Panc1 (cell line): ENCODE measurements at regions not wholly inside any gene's neighbourhood (a gene's known extent, or its start where the extent isn't known, plus 50 kb on each side); places are given as distances from the start of the nearest gene placed in this dataset.

Experiments
- ATAC-seq: fragments of 200-7000 bp; cut with Tn5 transposase; 2 replicates; pipeline ENCODE4 v1.9.1; 2020; ENCODE audit warnings: mild to moderate bottlenecking, moderate library complexity
- BruUV-seq: library from RNA; stranded (reverse); fragments of 400-500 nt; replicated peaks from 2 replicates; lab custom pipeline; 2021; lab: Mats Ljungman, UMichigan
- CTCF ChIA-PET: fragments of 300-600 bp; sonication (Branson Sonifier 250); formaldehyde crosslinking; loops from one replicate; lab custom pipeline; 2022; ENCODE audit warnings: antibody characterized with exemption; lab: Charles Lee
- POLR2A ChIA-PET: fragments of 300-600 bp; sonication (Branson Sonifier 250); formaldehyde crosslinking; loops from one replicate; lab custom pipeline; 2022; ENCODE audit warnings: antibody characterized with exemption; lab: Charles Lee
- DNase-seq: peaks from one replicate; pipeline ENCODE4 v3.0.0-alpha.2; 2010; ENCODE audit warnings: low read depth, low spot score
- H3K27ac ChIP-seq: 2 replicates; pipeline ENCODE4 v1.5.1; 2011; ENCODE audit warnings: mild to moderate bottlenecking, low read length, inconsistent platforms
- H3K27me3 ChIP-seq: fragments of 200-500 bp; sonication (Bioruptor generic); 2 replicates; pipeline ENCODE4 v1.6.0; 2014; ENCODE audit warnings: low read length, inconsistent platforms; ENCODE audit not compliant: control insufficient read depth, insufficient read depth
- H3K36me3 ChIP-seq: fragments of 200-500 bp; sonication (Bioruptor generic); 2 replicates; pipeline ENCODE4 v1.5.1; 2014; ENCODE audit warnings: inconsistent platforms, mild to moderate bottlenecking, low read length, moderate library complexity; ENCODE audit not compliant: control insufficient read depth, insufficient read depth
- H3K4me1 ChIP-seq: 2 replicates; pipeline ENCODE4 v1.5.1; 2011; ENCODE audit warnings: inconsistent platforms, mild to moderate bottlenecking, low read length, moderate library complexity; ENCODE audit not compliant: control insufficient read depth, insufficient read depth
- H3K4me3 ChIP-seq, 2 experiments: 2 replicates each; pipeline ENCODE4 v1.5.1; 2011 to 2012; ENCODE audit warnings: low read depth in 2 of 2, low read length in 2 of 2, mild to moderate bottlenecking in 2 of 2, inconsistent platforms in 1 of 2, moderate library complexity in 1 of 2
- H3K9me3 ChIP-seq: fragments of 200-500 bp; sonication (Bioruptor generic); 2 replicates; pipeline ENCODE4 v1.5.1; 2014; ENCODE audit warnings: low read depth, mild to moderate bottlenecking, inconsistent platforms, low read length, moderate library complexity; ENCODE audit not compliant: control insufficient read depth, insufficient read depth
- POLR2AphosphoS5 ChIP-seq: IDR thresholded peaks from 2 replicates; pipeline ENCODE4 v1.6.1; 2012; ENCODE audit warnings: mild to moderate bottlenecking, low read depth, low read length, moderate library complexity
- SIN3A ChIP-seq: IDR thresholded peaks from 2 replicates; pipeline ENCODE4 v1.6.1; 2012; ENCODE audit warnings: low read depth, mild to moderate bottlenecking, low read length, moderate library complexity, borderline replicate concordance; ENCODE audit not compliant: insufficient read depth
- TCF7L2 ChIP-seq: IDR thresholded peaks from 2 replicates; pipeline ENCODE4 v1.6.1; 2011; ENCODE audit warnings: mild to moderate bottlenecking, low read depth, low read length, inconsistent platforms
- in situ Hi-C: cut with HindIII; loops from 2 replicates; pipeline ENCODE4 v1.10.0; 2016; ENCODE audit warnings: low sequenced_read_pairs, low pct_unique_long_range_greater_than_20kb
- intact Hi-C: fragments of 100-400 bp; cut with micrococcal nuclease; formaldehyde crosslinking; loops from one replicate; pipeline ENCODE4 v1.10.0; 2022; ENCODE audit not compliant: unreplicated experiment
- TF ChIP-seq, protein P1 (sequence below): fragments of 450-650 bp; IDR thresholded peaks from 2 replicates; pipeline ENCODE4 v1.5.1; 2017; ENCODE audit warnings: mild to moderate bottlenecking
- TF ChIP-seq, protein P2 (sequence below), 2 experiments: IDR thresholded peaks; 2 replicates each; pipeline ENCODE4 v1.6.1; 2011 to 2012; ENCODE audit warnings: low read depth in 2 of 2, control low read depth in 1 of 2, low read length in 1 of 2, mild to moderate bottlenecking in 1 of 2, moderate library complexity in 1 of 2; ENCODE audit not compliant: insufficient read depth in 1 of 2

DNA sequence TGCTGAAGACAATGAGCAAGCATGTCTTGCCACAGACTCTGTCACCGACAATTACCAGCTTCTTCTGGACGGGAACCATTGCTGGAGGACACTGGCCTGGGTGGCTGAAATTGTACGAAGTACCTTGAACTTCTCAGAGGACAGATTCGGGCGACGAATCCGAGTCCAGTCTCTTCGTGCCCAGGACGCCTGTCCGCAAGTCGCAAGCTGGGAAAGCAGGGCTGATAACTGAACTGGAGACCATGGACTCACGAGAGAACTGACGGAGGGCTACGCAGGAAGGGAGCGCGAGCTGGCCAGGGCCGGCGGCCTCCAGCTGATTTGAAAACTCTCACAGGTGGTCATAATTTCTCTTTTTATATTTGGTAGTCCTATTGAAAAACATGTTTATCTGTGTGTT lies 1229.5 kb upstream of the MAP3K7 start:
- Histone ChIP-seq H3K27ac (no peak overlapping the region), H3K4me3 (no peak overlapping the region), H3K36me3 (no peaks in the 10 kb centered on the region), H3K4me1 (no peaks in the 10 kb centered on the region), H3K27me3 (no peaks in the 10 kb centered on the region), H3K9me3 (no peaks in the 10 kb centered on the region)
- no TSS peak for BruUV-seq
- DNase-seq (no peak), ATAC-seq (no peak)
- TF ChIP-seq, protein P1, sequence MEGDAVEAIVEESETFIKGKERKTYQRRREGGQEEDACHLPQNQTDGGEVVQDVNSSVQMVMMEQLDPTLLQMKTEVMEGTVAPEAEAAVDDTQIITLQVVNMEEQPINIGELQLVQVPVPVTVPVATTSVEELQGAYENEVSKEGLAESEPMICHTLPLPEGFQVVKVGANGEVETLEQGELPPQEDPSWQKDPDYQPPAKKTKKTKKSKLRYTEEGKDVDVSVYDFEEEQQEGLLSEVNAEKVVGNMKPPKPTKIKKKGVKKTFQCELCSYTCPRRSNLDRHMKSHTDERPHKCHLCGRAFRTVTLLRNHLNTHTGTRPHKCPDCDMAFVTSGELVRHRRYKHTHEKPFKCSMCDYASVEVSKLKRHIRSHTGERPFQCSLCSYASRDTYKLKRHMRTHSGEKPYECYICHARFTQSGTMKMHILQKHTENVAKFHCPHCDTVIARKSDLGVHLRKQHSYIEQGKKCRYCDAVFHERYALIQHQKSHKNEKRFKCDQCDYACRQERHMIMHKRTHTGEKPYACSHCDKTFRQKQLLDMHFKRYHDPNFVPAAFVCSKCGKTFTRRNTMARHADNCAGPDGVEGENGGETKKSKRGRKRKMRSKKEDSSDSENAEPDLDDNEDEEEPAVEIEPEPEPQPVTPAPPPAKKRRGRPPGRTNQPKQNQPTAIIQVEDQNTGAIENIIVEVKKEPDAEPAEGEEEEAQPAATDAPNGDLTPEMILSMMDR, result no peak
- TF ChIP-seq TCF7L2, result no peak
- no peak for TF ChIP-seq POLR2AphosphoS5
- TF ChIP-seq, protein P2, sequence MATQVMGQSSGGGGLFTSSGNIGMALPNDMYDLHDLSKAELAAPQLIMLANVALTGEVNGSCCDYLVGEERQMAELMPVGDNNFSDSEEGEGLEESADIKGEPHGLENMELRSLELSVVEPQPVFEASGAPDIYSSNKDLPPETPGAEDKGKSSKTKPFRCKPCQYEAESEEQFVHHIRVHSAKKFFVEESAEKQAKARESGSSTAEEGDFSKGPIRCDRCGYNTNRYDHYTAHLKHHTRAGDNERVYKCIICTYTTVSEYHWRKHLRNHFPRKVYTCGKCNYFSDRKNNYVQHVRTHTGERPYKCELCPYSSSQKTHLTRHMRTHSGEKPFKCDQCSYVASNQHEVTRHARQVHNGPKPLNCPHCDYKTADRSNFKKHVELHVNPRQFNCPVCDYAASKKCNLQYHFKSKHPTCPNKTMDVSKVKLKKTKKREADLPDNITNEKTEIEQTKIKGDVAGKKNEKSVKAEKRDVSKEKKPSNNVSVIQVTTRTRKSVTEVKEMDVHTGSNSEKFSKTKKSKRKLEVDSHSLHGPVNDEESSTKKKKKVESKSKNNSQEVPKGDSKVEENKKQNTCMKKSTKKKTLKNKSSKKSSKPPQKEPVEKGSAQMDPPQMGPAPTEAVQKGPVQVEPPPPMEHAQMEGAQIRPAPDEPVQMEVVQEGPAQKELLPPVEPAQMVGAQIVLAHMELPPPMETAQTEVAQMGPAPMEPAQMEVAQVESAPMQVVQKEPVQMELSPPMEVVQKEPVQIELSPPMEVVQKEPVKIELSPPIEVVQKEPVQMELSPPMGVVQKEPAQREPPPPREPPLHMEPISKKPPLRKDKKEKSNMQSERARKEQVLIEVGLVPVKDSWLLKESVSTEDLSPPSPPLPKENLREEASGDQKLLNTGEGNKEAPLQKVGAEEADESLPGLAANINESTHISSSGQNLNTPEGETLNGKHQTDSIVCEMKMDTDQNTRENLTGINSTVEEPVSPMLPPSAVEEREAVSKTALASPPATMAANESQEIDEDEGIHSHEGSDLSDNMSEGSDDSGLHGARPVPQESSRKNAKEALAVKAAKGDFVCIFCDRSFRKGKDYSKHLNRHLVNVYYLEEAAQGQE (IDR thresholded peaks at IDR 0.05; ENCODE audit: insufficient read depth in 1 of 2, low read depth in 2 of 2, low read length in 1 of 2), result no peak
- no peak for TF ChIP-seq SIN3A
- in situ Hi-C loops (no loop called here), intact Hi-C loops (no loop called here)
- CTCF ChIA-PET, result no interaction called here
- POLR2A ChIA-PET, result no interaction called here

DNA sequence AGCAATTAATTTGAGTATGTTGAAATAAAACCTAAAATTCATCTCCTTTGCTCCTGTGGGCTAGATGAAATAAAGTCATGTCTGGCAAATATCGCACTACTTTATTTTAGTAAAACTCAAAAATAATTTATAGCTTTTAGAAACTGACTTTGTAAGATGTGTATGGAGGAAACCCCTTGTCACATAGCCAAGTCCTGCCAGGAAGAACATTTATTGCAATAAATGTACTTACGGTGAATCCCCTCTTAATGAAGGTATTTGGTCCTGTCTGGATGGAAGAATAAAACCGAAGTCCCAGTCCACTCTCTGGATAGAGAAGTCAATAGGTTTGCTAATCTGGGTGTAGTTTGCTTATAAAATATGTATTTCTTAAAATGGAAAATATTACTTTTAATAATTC lies 1226.8 kb upstream of the MAP3K7 start:
- no peak overlapping the region for H3K27ac ChIP-seq
- no peak for ATAC-seq
- POLR2A ChIA-PET, result no interaction called here
- H3K9me3 ChIP-seq, result no peaks in the 10 kb centered on the region
- in situ Hi-C loops (no loop called here), intact Hi-C loops (no loop called here)
- no peak for DNase-seq
- CTCF ChIA-PET, result no interaction called here
- no peaks in the 10 kb centered on the region for H3K27me3 ChIP-seq
- BruUV-seq, result no TSS peak
- no peak overlapping the region for H3K4me3 ChIP-seq
- no peaks in the 10 kb centered on the region for H3K4me1 ChIP-seq
- no peak for TF ChIP-seq TCF7L2
- no peaks in the 10 kb centered on the region for H3K36me3 ChIP-seq

DNA sequence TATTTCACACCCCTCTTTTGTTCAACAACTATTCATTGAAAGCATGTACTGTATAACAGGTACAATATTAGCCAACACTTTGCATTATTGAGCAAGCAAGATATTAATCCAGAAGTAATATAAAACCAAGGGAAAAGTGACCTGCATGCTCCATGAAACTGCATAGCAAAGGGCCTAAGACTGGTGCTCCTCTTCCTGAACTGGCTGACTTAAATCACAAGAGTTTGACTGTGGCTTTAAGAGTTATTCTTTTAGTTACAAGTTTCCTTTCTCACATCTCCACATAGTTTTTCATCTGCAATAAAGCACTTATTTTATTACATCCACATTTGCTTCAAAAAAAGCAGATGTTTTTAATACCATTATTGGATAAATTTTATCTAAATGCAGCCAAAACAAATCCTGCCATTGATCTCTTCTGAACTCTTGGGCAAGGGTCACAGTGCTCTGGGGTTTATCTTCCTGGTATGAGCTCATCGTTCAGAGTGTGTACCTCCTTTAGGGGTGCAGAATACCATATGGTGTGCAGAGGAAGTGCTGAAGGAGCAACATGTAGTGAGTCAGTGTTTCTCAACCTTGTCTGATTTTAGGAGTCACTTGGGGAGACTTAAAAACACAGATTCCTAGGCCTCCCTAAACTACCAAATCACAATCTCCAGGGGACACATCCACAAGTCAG lies 1225.9 kb upstream of the MAP3K7 start:
- Histone ChIP-seq H3K9me3 (no peaks in the 10 kb centered on the region), H3K4me1 (no peaks in the 10 kb centered on the region), H3K27me3 (no peaks in the 10 kb centered on the region), H3K36me3 (no peaks in the 10 kb centered on the region), H3K4me3 (no peak overlapping the region), H3K27ac (no peak overlapping the region)
- BruUV-seq, result no TSS peak
- DNase-seq, result no peak
- in situ Hi-C loops, result no loop called here
- POLR2A ChIA-PET, result no interaction called here
- intact Hi-C loops, result no loop called here
- TF ChIP-seq POLR2AphosphoS5 (no peak), SIN3A (no peak)
- TF ChIP-seq, protein P1, result no peak
- CTCF ChIA-PET, result no interaction called here
- ATAC-seq, result no peak
